Dendritic cell treated with granulocyte-macrophage colony-stimulating factor and Interleukin-4, amounts not matched to agents 40 ng/mL and 50 ng/mL, for 4 days (primary cell): ENCODE measurements at regions not wholly inside any gene's neighbourhood (a gene's known extent, or its start where the extent isn't known, plus 50 kb on each side); places are given as distances from the start of the nearest gene placed in this dataset.

ENCODE experiments used
- H3K27ac Mint-ChIP-seq: one replicate; pipeline ENCODE4 v1.8.0; 2022; ENCODE audit warnings: mild to moderate bottlenecking, mixed read lengths
- H3K27me3 Mint-ChIP-seq: one replicate; pipeline ENCODE4 v1.8.0; 2022; ENCODE audit warnings: mild to moderate bottlenecking, mixed read lengths
- H3K36me3 Mint-ChIP-seq: one replicate; pipeline ENCODE4 v1.8.0; 2022; ENCODE audit warnings: low read depth, mixed read lengths
- H3K4me1 Mint-ChIP-seq: one replicate; pipeline ENCODE4 v1.8.0; 2022; ENCODE audit warnings: low read depth, mixed read lengths
- H3K4me3 Mint-ChIP-seq: one replicate; pipeline ENCODE4 v1.8.0; 2022; ENCODE audit warnings: mild to moderate bottlenecking, moderate library complexity, mixed read lengths
- H3K9me3 Mint-ChIP-seq: one replicate; pipeline ENCODE4 v1.8.0; 2022; ENCODE audit warnings: mixed read lengths
- intact Hi-C: fragments of 100-400 bp; cut with micrococcal nuclease; formaldehyde crosslinking; loops from one replicate; pipeline ENCODE4 v1.15.0; 2022

DNA sequence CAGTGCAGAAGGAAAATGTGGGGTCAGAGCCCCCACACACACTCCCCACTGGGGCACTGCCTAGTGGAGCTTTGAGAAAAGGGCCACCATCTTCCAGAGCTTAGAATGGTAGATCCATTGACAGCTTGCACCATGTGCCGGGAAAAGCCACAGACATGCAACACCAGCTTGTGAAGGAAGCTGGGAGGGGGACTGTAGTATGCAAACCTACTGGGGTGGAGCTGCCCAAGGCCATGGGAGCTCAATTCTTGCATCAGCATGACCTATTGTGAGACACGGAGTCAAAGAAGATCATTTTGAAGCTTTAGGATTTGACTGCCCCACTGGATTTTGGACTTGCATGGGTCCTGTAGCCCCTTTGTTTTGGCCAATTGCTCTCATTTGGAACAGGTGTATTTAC is 142.8 kb upstream of the ARHGEF9 start:
- peaks cover 42% of the 10 kb centered on the region for H3K9me3 Mint-ChIP-seq
- no peaks in the 10 kb centered on the region for H3K4me1 Mint-ChIP-seq
- H3K36me3 Mint-ChIP-seq = no peaks in the 10 kb centered on the region
- H3K27me3 Mint-ChIP-seq = no peaks in the 10 kb centered on the region
- H3K27ac Mint-ChIP-seq = no peak overlapping the region
- intact Hi-C loops = no loop called here
- H3K4me3 Mint-ChIP-seq = no peak overlapping the region

DNA sequence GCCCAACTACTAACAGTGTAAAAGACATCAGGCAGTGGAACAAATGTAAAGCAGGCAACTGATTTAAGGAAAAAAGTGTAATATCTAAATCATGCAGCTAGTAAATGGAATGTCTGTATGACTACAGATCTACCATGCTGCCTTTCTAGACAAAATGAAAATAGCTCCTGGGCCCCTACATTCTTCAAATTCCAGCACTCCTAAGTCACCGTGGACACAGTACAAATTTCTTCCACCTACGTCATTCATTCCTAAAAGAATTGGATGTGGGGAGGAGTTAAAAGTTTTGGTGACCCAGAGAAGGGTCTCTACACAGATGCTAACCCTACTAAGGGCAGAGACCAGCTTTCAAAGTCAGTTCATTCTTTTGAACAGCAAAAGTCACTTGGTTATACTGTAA is 137.2 kb upstream of the ARHGEF9 start:
- Mint-ChIP-seq H3K4me1 (no peaks in the 10 kb centered on the region), H3K4me3 (no peak overlapping the region), H3K27me3 (no peaks in the 10 kb centered on the region), H3K27ac (no peak overlapping the region), H3K36me3 (no peaks in the 10 kb centered on the region), H3K9me3 (peaks cover 30% of the 10 kb centered on the region)
- intact Hi-C loops = no loop called here

DNA sequence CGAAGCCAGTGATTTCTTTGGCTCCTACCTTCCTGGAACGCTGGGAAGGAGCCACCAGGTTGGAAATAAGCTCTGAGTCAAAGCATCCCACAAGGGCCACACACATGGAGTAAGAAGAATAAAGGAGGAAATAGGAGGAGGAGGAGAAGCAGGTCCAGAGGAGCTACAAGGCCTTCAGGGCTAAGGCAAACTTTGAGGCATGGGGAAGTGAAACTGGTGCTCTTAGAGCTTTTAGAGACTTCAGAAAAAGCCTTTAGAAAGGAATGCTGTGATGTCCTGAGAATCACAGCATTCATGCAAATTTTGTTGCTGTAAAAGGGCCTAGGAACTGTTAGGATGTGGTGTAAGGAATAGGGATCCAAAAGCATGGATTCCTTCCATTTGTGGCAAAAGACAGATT is 135.9 kb upstream of the ARHGEF9 start:
- Mint-ChIP-seq H3K4me3 (no peak overlapping the region), H3K4me1 (no peaks in the 10 kb centered on the region), H3K9me3 (peaks cover 20% of the 10 kb centered on the region), H3K27me3 (no peaks in the 10 kb centered on the region), H3K36me3 (no peaks in the 10 kb centered on the region), H3K27ac (no peak overlapping the region)
- intact Hi-C loops = no loop called here

DNA sequence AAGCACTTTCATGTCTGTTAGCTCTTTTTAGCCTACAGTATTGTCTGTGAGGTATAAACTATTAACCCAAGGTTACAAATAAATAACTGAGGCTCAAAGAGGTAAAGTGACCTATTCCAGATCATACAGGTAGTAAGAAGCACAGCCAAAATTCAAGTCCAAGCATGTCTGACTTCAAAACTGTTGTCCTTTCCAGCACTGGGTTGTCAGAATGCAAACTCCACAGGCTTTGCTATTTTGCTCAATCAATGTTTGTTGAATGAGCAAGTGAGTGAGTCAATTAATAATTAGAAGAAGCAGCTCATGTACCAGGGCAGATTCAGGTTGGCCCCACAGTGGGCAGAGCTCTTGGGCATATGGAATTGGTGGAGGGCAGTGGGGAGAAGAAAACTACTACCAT is 134.1 kb upstream of the ARHGEF9 start:
- Mint-ChIP-seq H3K4me3 (no peak overlapping the region), H3K27me3 (no peaks in the 10 kb centered on the region), H3K4me1 (no peaks in the 10 kb centered on the region), H3K36me3 (no peaks in the 10 kb centered on the region), H3K27ac (no peak overlapping the region), H3K9me3 (peaks cover 15% of the 10 kb centered on the region)
- intact Hi-C loops = no loop called here

DNA sequence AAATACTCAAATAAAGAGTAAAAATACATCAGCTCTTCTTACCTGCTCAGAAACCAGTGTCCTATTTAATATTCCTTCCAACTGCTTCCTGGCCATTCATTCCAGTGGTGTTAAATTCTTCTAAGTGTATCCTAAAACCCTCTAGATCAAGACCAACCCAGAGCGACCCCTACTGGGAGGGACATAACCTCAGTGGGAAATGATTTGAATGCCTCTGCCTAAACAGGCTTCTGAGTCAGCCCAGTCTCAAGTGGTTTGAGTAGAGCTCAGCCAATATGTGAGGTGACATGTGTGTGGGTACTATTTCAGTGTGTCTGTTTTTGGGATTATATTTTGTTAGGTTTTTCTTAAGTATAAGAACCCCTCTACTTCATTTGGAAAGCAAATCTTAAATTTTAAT is 133.6 kb upstream of the ARHGEF9 start:
- intact Hi-C loops = no loop called here
- no peaks in the 10 kb centered on the region for H3K27me3 Mint-ChIP-seq
- H3K27ac Mint-ChIP-seq = no peak overlapping the region
- H3K4me3 Mint-ChIP-seq = no peak overlapping the region
- no peaks in the 10 kb centered on the region for H3K36me3 Mint-ChIP-seq
- no peaks in the 10 kb centered on the region for H3K4me1 Mint-ChIP-seq
- peaks cover 15% of the 10 kb centered on the region for H3K9me3 Mint-ChIP-seq

DNA sequence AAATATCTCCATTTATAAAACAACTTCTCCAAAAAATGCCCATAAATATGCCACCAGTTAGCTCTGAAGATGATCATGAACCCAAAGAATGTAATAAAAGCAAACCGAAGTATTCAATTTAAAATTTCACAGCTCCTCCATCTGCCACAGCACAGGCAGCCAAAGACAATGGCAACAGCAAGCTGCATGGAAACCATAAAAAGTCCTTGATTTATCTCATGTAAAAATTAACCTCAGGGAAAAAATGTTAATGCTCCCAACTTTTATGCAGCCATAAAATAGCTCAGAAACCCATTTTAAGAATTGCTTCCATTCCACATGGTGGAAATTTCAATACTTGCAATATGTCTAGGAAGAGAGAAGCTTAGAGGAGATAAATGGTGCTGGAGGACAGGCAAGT is 132.3 kb upstream of the ARHGEF9 start:
- Mint-ChIP-seq H3K27ac (no peak overlapping the region), H3K9me3 (peaks cover 28% of the 10 kb centered on the region), H3K4me1 (no peaks in the 10 kb centered on the region), H3K4me3 (no peak overlapping the region), H3K27me3 (no peaks in the 10 kb centered on the region), H3K36me3 (no peaks in the 10 kb centered on the region)
- intact Hi-C loops = no loop called here

DNA sequence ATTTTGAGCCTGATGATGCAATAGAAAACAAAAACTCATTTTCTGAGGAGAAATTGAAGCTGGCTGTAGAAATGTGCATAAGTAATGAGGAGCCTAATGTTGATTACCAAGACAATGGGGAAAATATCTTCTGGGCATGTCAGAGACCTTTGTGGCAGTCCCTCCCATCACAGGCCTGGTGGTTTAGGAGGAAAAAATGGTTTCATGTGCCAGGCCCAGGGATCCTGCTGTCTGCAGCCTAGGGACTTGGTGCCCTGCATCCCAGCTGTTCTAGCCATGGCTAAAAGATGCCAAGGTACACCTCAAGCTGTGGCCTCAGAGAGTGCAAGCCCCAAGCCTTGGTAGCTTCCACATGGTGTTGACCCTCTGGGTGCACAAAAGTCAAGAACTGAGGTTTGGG is 128.7 kb upstream of the ARHGEF9 start:
- H3K4me3 Mint-ChIP-seq = no peak overlapping the region

DNA sequence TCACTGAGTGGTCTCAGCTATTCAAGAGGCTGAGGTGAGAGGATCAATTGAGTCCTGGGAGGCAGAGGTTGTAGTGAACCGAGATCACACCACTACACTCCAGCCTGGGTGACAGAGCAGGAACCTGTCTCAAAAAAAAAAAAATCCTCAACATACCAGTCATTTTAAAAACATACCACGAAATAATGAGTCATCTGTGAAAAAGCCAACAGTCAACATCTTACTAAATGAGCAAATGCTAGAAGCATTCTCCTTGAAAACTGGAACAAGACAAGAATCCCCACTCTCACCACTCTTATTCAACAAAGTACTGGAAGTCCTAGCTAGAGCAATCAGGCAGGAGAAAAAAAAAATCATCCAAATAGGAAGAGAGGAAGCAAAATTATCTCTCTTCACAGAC is 104.0 kb upstream of the ARHGEF9 start:
- Mint-ChIP-seq H3K4me3 (no peak overlapping the region), H3K9me3 (peaks cover 26% of the 10 kb centered on the region), H3K27me3 (no peaks in the 10 kb centered on the region), H3K27ac (no peak overlapping the region), H3K4me1 (no peaks in the 10 kb centered on the region), H3K36me3 (no peaks in the 10 kb centered on the region)
- intact Hi-C loops = no loop called here

More for the DNA sequence above, 128.7 kb upstream of the ARHGEF9 start:
- Mint-ChIP-seq H3K27me3 (no peaks in the 10 kb centered on the region), H3K27ac (no peak overlapping the region), H3K9me3 (peaks cover 21% of the 10 kb centered on the region), H3K36me3 (no peaks in the 10 kb centered on the region), H3K4me1 (no peaks in the 10 kb centered on the region)
- intact Hi-C loops = no loop called here

DNA sequence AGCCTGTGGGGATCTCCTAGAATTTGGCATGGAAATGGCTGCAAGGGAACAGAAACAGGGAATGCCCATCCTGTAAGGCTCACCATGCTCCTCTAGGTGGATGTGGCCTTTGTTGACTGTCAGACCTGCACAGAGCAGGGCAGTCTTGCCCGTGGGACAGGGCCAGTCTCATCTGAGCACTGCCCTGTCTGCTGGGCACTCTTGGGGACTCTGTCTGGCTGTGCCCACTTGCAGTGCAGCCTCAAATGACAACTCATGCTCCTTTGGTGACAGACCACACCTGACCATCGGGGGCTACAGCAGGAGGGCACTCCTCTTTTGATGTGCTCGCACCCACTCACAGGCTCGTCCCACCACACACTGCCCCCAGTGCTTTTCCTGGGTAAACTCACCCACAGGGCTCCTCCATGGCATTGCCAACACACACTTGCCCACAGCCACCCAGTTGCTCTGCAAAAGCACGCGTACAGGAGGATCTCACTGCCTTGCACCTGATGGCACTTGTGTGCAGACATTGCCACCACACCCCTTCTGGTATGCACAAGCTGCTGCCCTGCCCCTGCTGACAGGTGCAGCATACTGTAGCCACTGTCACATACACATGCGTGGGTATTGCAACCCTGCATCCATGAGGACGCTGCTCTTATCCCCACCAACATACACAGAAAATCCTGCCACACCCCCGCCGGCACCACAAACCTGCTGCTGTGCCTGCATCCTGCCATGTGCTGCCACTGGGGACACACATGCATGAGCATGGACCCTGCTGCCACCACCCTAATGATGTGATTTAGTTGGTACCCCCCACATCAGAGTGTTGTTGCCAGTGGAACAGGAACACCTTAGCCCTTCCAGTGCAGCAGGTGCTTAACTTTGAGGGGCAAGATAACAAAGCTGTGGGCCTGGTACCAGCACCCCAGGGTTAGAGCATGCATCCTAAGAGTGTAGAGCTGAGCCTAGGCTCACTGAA is 100.1 kb upstream of the ARHGEF9 start:
- intact Hi-C loops = no loop called here
- Mint-ChIP-seq H3K4me1 (no peaks in the 10 kb centered on the region), H3K9me3 (peaks cover 8% of the 10 kb centered on the region), H3K27ac (no peak overlapping the region), H3K36me3 (no peaks in the 10 kb centered on the region), H3K4me3 (no peak overlapping the region), H3K27me3 (no peaks in the 10 kb centered on the region)

DNA sequence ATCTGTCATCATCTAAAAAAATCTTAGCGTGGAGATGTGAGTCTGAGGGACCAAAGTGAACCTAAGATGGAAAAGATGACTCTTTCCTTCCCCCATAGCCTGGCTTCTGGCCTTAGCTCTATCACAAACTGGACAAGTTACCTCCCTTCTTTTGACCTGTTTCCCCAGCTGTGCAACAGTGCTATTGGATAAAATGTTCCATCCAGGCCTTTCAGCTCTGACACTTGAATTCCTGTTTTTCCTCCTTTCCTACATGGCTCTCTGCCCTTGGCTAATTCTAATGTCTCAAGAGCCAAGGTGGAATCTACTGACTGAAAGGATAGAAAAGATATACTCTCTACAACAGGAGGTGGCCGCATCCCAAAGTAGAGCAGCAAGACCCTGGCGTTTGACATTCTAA is 84.5 kb upstream of the ARHGEF9 start:
- H3K27me3 Mint-ChIP-seq = no peaks in the 10 kb centered on the region

DNA sequence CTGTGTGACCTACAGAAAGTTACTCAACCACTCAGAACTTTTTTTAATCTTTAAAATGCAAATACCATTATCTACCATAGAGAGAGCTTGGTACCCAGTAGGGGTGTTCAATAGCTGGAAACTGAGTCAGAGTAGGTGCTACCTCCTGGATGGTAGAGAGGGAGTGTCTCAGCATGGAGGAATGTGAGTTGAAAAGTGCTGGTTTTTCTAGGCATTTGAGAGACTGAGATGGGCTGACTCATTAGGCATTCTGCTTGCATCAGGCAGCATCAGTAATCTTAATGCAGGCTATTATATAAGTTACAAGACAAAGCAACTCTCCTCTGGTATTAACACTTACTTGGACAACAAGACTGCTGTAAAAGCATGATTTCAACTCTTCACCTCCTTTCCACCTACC is 70.9 kb upstream of the ARHGEF9 start:
- Mint-ChIP-seq H3K4me3 (no peak overlapping the region), H3K27ac (no peak overlapping the region), H3K36me3 (no peaks in the 10 kb centered on the region), H3K27me3 (no peaks in the 10 kb centered on the region), H3K9me3 (no peaks in the 10 kb centered on the region), H3K4me1 (no peaks in the 10 kb centered on the region)
- intact Hi-C loops = no loop called here

More for the DNA sequence above, 84.5 kb upstream of the ARHGEF9 start:
- H3K9me3 Mint-ChIP-seq = peaks cover 50% of the 10 kb centered on the region
- H3K27ac Mint-ChIP-seq = no peak overlapping the region
- H3K4me1 Mint-ChIP-seq = no peaks in the 10 kb centered on the region
- intact Hi-C loops = no loop called here
- H3K36me3 Mint-ChIP-seq = no peaks in the 10 kb centered on the region
- H3K4me3 Mint-ChIP-seq = no peak overlapping the region

DNA sequence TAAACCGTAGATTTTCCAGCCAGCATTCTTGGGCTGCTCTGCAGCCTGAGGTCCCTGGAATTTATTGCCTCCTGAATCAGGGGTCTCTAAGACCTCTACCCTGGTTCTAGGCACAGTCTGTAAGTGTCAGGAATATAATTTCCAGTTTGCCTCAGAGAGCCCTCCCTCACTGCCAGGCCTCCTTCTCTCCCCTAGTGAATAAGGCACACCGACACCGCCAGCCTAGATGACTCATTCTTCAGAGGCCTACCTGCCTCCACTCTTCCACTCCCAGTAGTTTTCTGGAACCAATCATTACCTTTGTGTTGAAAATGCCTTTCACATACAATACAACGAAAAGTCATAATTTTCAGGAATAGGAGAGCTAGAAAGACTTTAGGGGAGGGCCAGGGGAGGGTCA is 50.3 kb upstream of the ARHGEF9 start:
- H3K36me3 Mint-ChIP-seq = no peaks in the 10 kb centered on the region
- no peak overlapping the region for H3K4me3 Mint-ChIP-seq
- peaks cover 17% of the 10 kb centered on the region for H3K9me3 Mint-ChIP-seq
- no peaks in the 10 kb centered on the region for H3K27me3 Mint-ChIP-seq
- H3K27ac Mint-ChIP-seq = no peak overlapping the region
- H3K4me1 Mint-ChIP-seq = no peaks in the 10 kb centered on the region
- intact Hi-C loops = no loop called here
